Osteocyte (in vitro differentiated cells): ENCODE measurements at regions not wholly inside any gene's neighbourhood (a gene's known extent, or its start where the extent isn't known, plus 50 kb on each side); places are given as distances from the start of the nearest gene placed in this dataset.

Experiments
- DNase-seq: peaks from one replicate; pipeline ENCODE4 v3.0.0; 2021; ENCODE audit warnings: mixed read lengths; ENCODE audit not compliant: unreplicated experiment; ENCODE audit errors: extremely low spot score
- H3K27ac Mint-ChIP-seq: one replicate; pipeline ENCODE4 v1.8.0; 2021; ENCODE audit warnings: mild to moderate bottlenecking, mixed read lengths; ENCODE audit not compliant: unreplicated experiment
- H3K27me3 Mint-ChIP-seq: one replicate; pipeline ENCODE4 v1.8.0; 2021; ENCODE audit warnings: mixed read lengths; ENCODE audit not compliant: unreplicated experiment
- H3K36me3 Mint-ChIP-seq: one replicate; pipeline ENCODE4 v1.8.0; 2021; ENCODE audit warnings: mixed read lengths; ENCODE audit not compliant: unreplicated experiment
- H3K4me1 Mint-ChIP-seq: one replicate; pipeline ENCODE4 v1.8.0; 2021; ENCODE audit warnings: mixed read lengths; ENCODE audit not compliant: unreplicated experiment
- H3K4me3 Mint-ChIP-seq: one replicate; pipeline ENCODE4 v1.8.0; 2021; ENCODE audit warnings: mild to moderate bottlenecking, moderate library complexity, mixed read lengths; ENCODE audit not compliant: unreplicated experiment
- H3K9me3 Mint-ChIP-seq: one replicate; pipeline ENCODE4 v1.8.0; 2021; ENCODE audit warnings: mixed read lengths; ENCODE audit not compliant: unreplicated experiment
- CTCF ChIP-seq: fragments of 200-600 bp; sonication (generic); IDR thresholded peaks from 2 replicates; pipeline ENCODE4 v1.5.0; 2021; ENCODE audit warnings: antibody characterized with exemption, mild to moderate bottlenecking, moderate library complexity

- H3K4me1 Mint-ChIP-seq, result peaks cover 29% of the 10 kb centered on the region
- no peak for TF ChIP-seq CTCF
- DNase-seq, result no peak
- H3K36me3 Mint-ChIP-seq, result no peaks in the 10 kb centered on the region
- H3K4me3 Mint-ChIP-seq, result no peak overlapping the region
- H3K27ac Mint-ChIP-seq, result no peak overlapping the region
- H3K9me3 Mint-ChIP-seq, result peaks cover 4% of the 10 kb centered on the region
- H3K27me3 Mint-ChIP-seq, result no peaks in the 10 kb centered on the region
These were observed 200.6 kb upstream of the CDH5 start for GRCh38 chr16:66165879-66166278.

- H3K27ac Mint-ChIP-seq, result no peak overlapping the region
- DNase-seq, result no peak
- no peak overlapping the region for H3K4me3 Mint-ChIP-seq
- H3K9me3 Mint-ChIP-seq, result peaks cover 4% of the 10 kb centered on the region
- no peaks in the 10 kb centered on the region for H3K27me3 Mint-ChIP-seq
- H3K36me3 Mint-ChIP-seq, result no peaks in the 10 kb centered on the region
- no peak for TF ChIP-seq CTCF
- H3K4me1 Mint-ChIP-seq, result peaks cover 31% of the 10 kb centered on the region
These were observed 201.8 kb upstream of the CDH5 start for GRCh38 chr16:66164581-66165247.

GRCh38 chr16:66162821-66163220 is 203.7 kb upstream of the CDH5 start:
- H3K27me3 Mint-ChIP-seq, result no peaks in the 10 kb centered on the region
- DNase-seq, result no peak
- no peak overlapping the region for H3K27ac Mint-ChIP-seq
- H3K4me3 Mint-ChIP-seq, result no peak overlapping the region
- H3K9me3 Mint-ChIP-seq, result peaks cover 4% of the 10 kb centered on the region
- TF ChIP-seq CTCF, result no peak
- H3K36me3 Mint-ChIP-seq, result no peaks in the 10 kb centered on the region
- peaks cover 32% of the 10 kb centered on the region for H3K4me1 Mint-ChIP-seq

- Mint-ChIP-seq H3K4me3 (no peak overlapping the region), H3K9me3 (no peaks in the 10 kb centered on the region), H3K4me1 (peaks cover 32% of the 10 kb centered on the region), H3K27ac (no peak overlapping the region), H3K27me3 (no peaks in the 10 kb centered on the region), H3K36me3 (no peaks in the 10 kb centered on the region)
- DNase-seq, result no peak
- no peak for TF ChIP-seq CTCF
These were observed 204.5 kb upstream of the CDH5 start for GRCh38 chr16:66161942-66162341.

GRCh38 chr16:66161269-66161668 is 205.2 kb upstream of the CDH5 start:
- H3K4me1 Mint-ChIP-seq, result peaks cover 32% of the 10 kb centered on the region
- no peaks in the 10 kb centered on the region for H3K27me3 Mint-ChIP-seq

More at GRCh38 chr16:66161269-66161668, 205.2 kb upstream of the CDH5 start:
- Mint-ChIP-seq H3K9me3 (no peaks in the 10 kb centered on the region), H3K36me3 (no peaks in the 10 kb centered on the region), H3K27ac (no peak overlapping the region), H3K4me3 (no peak overlapping the region)
- no peak for DNase-seq
- no peak for TF ChIP-seq CTCF
